ENCODE measurements at regions not wholly inside any gene's neighbourhood (a gene's known extent, or its start where the extent isn't known, plus 50 kb on each side); places are given as distances from the start of the nearest gene placed in this dataset.
"Not testable (repeated sequence)": the region's sequence is repeated elsewhere in the genome, so short reads cannot be mapped to it uniquely, and the experiment has no call there.

- Mint-ChIP-seq H3K4me1 (no peaks in the 10 kb centered on the region), H3K4me3 (no peak overlapping the region), H3K9me3 (peaks cover 0 to 2% (median 0%) of the 10 kb centered on the region in 3 donors), H3K27ac (no peak overlapping the region), H3K27me3 (peaks cover 17 to 29% of the 10 kb centered on the region in 2 donors), H3K36me3 (no peaks in the 10 kb centered on the region)
- ATAC-seq (replicated peaks in 1 of 4) (no peak), DNase-seq (no peak)
- ChIA-PET CTCF (no interaction called here), POLR2A (no interaction called here)
- Histone ChIP-seq H3K27ac (ENCODE audit: low read length) (no peak overlapping the region), H3K9me3 (no peaks in the 10 kb centered on the region), H3K36me3 (ENCODE audit: control insufficient read depth in 2 of 2, extremely low read depth in 1 of 2, insufficient read depth in 1 of 2, low read length in 1 of 2) (no peaks in the 10 kb centered on the region), H3K27me3 (replicated peaks in 1 of 2; ENCODE audit: control insufficient read depth in 2 of 2, extremely low read depth in 1 of 2, insufficient read depth in 2 of 2, low read length in 1 of 2) (peaks cover 2 to 6% of the 10 kb centered on the region in 2 experiments), H3K4me1 (ENCODE audit: control insufficient read depth in 1 of 2, extremely low read depth in 1 of 2, insufficient read depth in 2 of 2, low read length in 2 of 2) (no peaks in the 10 kb centered on the region), H3K4me3 (ENCODE audit: control insufficient read depth in 1 of 2, extremely low read depth in 1 of 2, low read length in 1 of 2) (no peak overlapping the region)
- whole genome bisulfite sequencing (ENCODE audit: insufficient coverage) = 69% methylated on average over 2 of the region's 5 CpGs
Measured at GRCh38 chr14:54259821-54260220, 137.0 kb upstream of the CDKN3 start.

GRCh38 chr14:54261283-54261682 is 135.5 kb upstream of the CDKN3 start:
- Mint-ChIP-seq H3K4me3 (no peak overlapping the region), H3K36me3 (no peaks in the 10 kb centered on the region), H3K4me1 (no peaks in the 10 kb centered on the region), H3K27ac (no peak overlapping the region), H3K9me3 (no peaks in the 10 kb centered on the region), H3K27me3 (peaks cover 19 to 36% of the 10 kb centered on the region in 2 donors)
- ChIA-PET POLR2A (no interaction called here), CTCF (no interaction called here)
- ATAC-seq (replicated peaks in 1 of 4) (no peak), DNase-seq (no peak)
- Histone ChIP-seq H3K27ac (ENCODE audit: low read length) (no peak overlapping the region), H3K4me1 (ENCODE audit: control insufficient read depth in 1 of 2, extremely low read depth in 1 of 2, insufficient read depth in 2 of 2, low read length in 2 of 2) (no peaks in the 10 kb centered on the region), H3K9me3 (no peaks in the 10 kb centered on the region), H3K4me3 (ENCODE audit: control insufficient read depth in 1 of 2, extremely low read depth in 1 of 2, low read length in 1 of 2) (no peak overlapping the region), H3K27me3 (replicated peaks in 1 of 2; ENCODE audit: control insufficient read depth in 2 of 2, extremely low read depth in 1 of 2, insufficient read depth in 2 of 2, low read length in 1 of 2) (peaks cover 2 to 3% of the 10 kb centered on the region in 2 experiments), H3K36me3 (ENCODE audit: control insufficient read depth in 2 of 2, extremely low read depth in 1 of 2, insufficient read depth in 1 of 2, low read length in 1 of 2) (no peaks in the 10 kb centered on the region)
- 88% methylated on average over 5 of the region's 7 CpGs for whole genome bisulfite sequencing (ENCODE audit: insufficient coverage)

- POLR2A ChIA-PET; H3K27ac Mint-ChIP-seq; H3K4me3 Mint-ChIP-seq; DNase-seq; H3K27ac ChIP-seq (ENCODE audit: low read length); H3K9me3 ChIP-seq; H3K4me3 ChIP-seq (ENCODE audit: control insufficient read depth in 1 of 2, extremely low read depth in 1 of 2, low read length in 1 of 2); H3K4me1 ChIP-seq (ENCODE audit: control insufficient read depth in 1 of 2, extremely low read depth in 1 of 2, insufficient read depth in 2 of 2, low read length in 2 of 2); H3K36me3 Mint-ChIP-seq; H3K4me1 Mint-ChIP-seq; H3K36me3 ChIP-seq (ENCODE audit: control insufficient read depth in 2 of 2, extremely low read depth in 1 of 2, insufficient read depth in 1 of 2, low read length in 1 of 2); ATAC-seq (replicated peaks in 1 of 4); H3K9me3 Mint-ChIP-seq; H3K27me3 ChIP-seq (replicated peaks in 1 of 2; ENCODE audit: control insufficient read depth in 2 of 2, extremely low read depth in 1 of 2, insufficient read depth in 2 of 2, low read length in 1 of 2); CTCF ChIA-PET: not testable (repeated sequence)
- peaks cover 13 to 27% of the 10 kb centered on the region in 2 donors for H3K27me3 Mint-ChIP-seq
- WGBS (ENCODE audit: insufficient coverage) = 60% methylated on average over 3 of the region's 3 CpGs
Measured at GRCh38 chr14:54266616-54267015, 130.2 kb upstream of the CDKN3 start.

- H3K27me3 ChIP-seq (replicated peaks in 1 of 2; ENCODE audit: control insufficient read depth in 2 of 2, extremely low read depth in 1 of 2, insufficient read depth in 2 of 2, low read length in 1 of 2) = peaks cover 0 to 2% of the 10 kb centered on the region in 2 experiments
- H3K4me3 ChIP-seq (ENCODE audit: control insufficient read depth in 1 of 2, extremely low read depth in 1 of 2, low read length in 1 of 2) = no peak overlapping the region
- Mint-ChIP-seq H3K27me3 (peaks cover 12 to 27% of the 10 kb centered on the region in 2 donors), H3K9me3 (no peaks in the 10 kb centered on the region), H3K4me3 (no peak overlapping the region), H3K36me3 (no peaks in the 10 kb centered on the region), H3K4me1 (no peaks in the 10 kb centered on the region), H3K27ac (no peak overlapping the region)
- DNase-seq (no peak), ATAC-seq (replicated peaks in 1 of 4) (no peak)
- H3K9me3 ChIP-seq = no peaks in the 10 kb centered on the region
- H3K27ac ChIP-seq (ENCODE audit: low read length) = no peak overlapping the region
- ChIA-PET POLR2A (no interaction called here), CTCF (no interaction called here)
- H3K36me3 ChIP-seq (ENCODE audit: control insufficient read depth in 2 of 2, extremely low read depth in 1 of 2, insufficient read depth in 1 of 2, low read length in 1 of 2) = no peaks in the 10 kb centered on the region
- no CpG with 5 or more reads among the region's 2 CpGs for WGBS (ENCODE audit: insufficient coverage)
- no peaks in the 10 kb centered on the region for H3K4me1 ChIP-seq (ENCODE audit: control insufficient read depth in 1 of 2, extremely low read depth in 1 of 2, insufficient read depth in 2 of 2, low read length in 2 of 2)
Measured at GRCh38 chr14:54267172-54267571, 129.6 kb upstream of the CDKN3 start.

- ChIA-PET CTCF (no interaction called here), POLR2A (no interaction called here)
- Mint-ChIP-seq H3K4me1 (no peaks in the 10 kb centered on the region), H3K9me3 (no peaks in the 10 kb centered on the region), H3K36me3 (no peaks in the 10 kb centered on the region), H3K27me3 (peaks cover 3 to 13% of the 10 kb centered on the region in 2 donors), H3K27ac (no peak overlapping the region), H3K4me3 (no peak overlapping the region)
- Histone ChIP-seq H3K36me3 (ENCODE audit: control insufficient read depth in 2 of 2, extremely low read depth in 1 of 2, insufficient read depth in 1 of 2, low read length in 1 of 2) (no peaks in the 10 kb centered on the region), H3K9me3 (no peaks in the 10 kb centered on the region), H3K4me1 (ENCODE audit: control insufficient read depth in 1 of 2, extremely low read depth in 1 of 2, insufficient read depth in 2 of 2, low read length in 2 of 2) (no peaks in the 10 kb centered on the region), H3K4me3 (ENCODE audit: control insufficient read depth in 1 of 2, extremely low read depth in 1 of 2, low read length in 1 of 2) (no peak overlapping the region), H3K27me3 (replicated peaks in 1 of 2; ENCODE audit: control insufficient read depth in 2 of 2, extremely low read depth in 1 of 2, insufficient read depth in 2 of 2, low read length in 1 of 2) (peaks cover 0 to 3% of the 10 kb centered on the region in 2 experiments), H3K27ac (ENCODE audit: low read length) (no peak overlapping the region)
- ATAC-seq (replicated peaks in 1 of 4) (no peak), DNase-seq (no peak)
- WGBS (ENCODE audit: insufficient coverage) = 42% methylated on average over 2 of the region's 5 CpGs
Measured at GRCh38 chr14:54275997-54276725, 120.6 kb upstream of the CDKN3 start.

GRCh38 chr14:54278087-54278486 is 118.7 kb upstream of the CDKN3 start:
- ChIA-PET POLR2A (no interaction called here), CTCF (no interaction called here)
- no peaks in the 10 kb centered on the region for H3K9me3 ChIP-seq
- no peaks in the 10 kb centered on the region for H3K9me3 Mint-ChIP-seq
- no peak overlapping the region for H3K27ac Mint-ChIP-seq
- no peaks in the 10 kb centered on the region for H3K36me3 Mint-ChIP-seq
- ATAC-seq (replicated peaks in 1 of 4) (no peak), DNase-seq (no peak)
- H3K4me3 Mint-ChIP-seq = no peak overlapping the region
- no peaks in the 10 kb centered on the region for H3K4me1 Mint-ChIP-seq
- peaks cover 0 to 11% of the 10 kb centered on the region in 2 experiments for H3K27me3 ChIP-seq (replicated peaks in 1 of 2; ENCODE audit: control insufficient read depth in 2 of 2, extremely low read depth in 1 of 2, insufficient read depth in 2 of 2, low read length in 1 of 2)
- no CpG with 5 or more reads among the region's 2 CpGs for WGBS (ENCODE audit: insufficient coverage)
- no peaks in the 10 kb centered on the region for H3K4me1 ChIP-seq (ENCODE audit: control insufficient read depth in 1 of 2, extremely low read depth in 1 of 2, insufficient read depth in 2 of 2, low read length in 2 of 2)
- no peak overlapping the region for H3K4me3 ChIP-seq (ENCODE audit: control insufficient read depth in 1 of 2, extremely low read depth in 1 of 2, low read length in 1 of 2)
- peaks cover 7 to 13% of the 10 kb centered on the region in 2 donors for H3K27me3 Mint-ChIP-seq
- H3K36me3 ChIP-seq (ENCODE audit: control insufficient read depth in 2 of 2, extremely low read depth in 1 of 2, insufficient read depth in 1 of 2, low read length in 1 of 2) = no peaks in the 10 kb centered on the region
- no peak overlapping the region for H3K27ac ChIP-seq (ENCODE audit: low read length)
